HG03095 (cell line): ENCODE measurements at regions not wholly inside any gene's neighbourhood (a gene's known extent, or its start where the extent isn't known, plus 50 kb on each side); places are given as distances from the start of the nearest gene placed in this dataset.

ENCODE experiments used
- ATAC-seq: cut with Tn5 transposase; IDR thresholded peaks from one replicate; pipeline ENCODE4 v1.9.1; 2021; ENCODE audit warnings: moderate library complexity; ENCODE audit not compliant: unreplicated experiment

DNA sequence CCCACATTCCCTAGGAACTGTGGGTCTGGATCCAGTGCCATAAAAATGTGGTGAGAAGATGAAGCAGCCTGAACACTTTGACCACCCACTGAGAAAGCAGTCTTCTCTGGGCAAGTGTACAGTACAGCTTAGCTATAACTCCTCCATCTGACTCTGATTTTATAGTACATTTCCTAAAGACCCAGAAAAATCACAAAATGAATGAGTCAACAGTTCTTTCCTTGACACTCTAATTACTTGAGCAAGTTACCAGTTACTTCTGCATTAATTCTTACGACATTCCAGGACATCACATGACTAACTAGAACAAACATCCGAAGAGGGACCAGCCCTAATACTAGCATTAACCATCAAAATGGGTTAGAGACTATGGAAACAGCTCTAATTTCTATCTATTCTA, 148.1 kb upstream of the PEX5L start:
- ATAC-seq, result no peak

DNA sequence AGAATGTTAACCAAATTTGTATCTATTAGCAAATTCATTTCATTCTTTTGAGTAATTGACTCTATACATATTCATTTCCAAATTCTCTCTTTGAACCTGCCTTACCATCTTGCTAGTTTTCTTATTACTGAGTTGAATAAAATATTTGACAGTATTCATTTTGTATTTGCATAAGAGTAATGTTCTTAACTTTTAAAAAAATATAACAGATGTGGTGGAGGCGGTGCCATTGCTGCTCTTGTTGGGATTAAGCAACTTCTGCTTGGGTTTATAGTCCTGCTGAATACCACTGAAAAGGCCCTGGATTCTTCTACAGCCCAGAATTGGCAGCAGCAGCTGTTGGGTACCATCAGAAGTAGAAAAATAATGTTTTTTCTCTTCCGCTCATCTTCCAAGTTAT, 148.9 kb upstream of the PEX5L start:
- ATAC-seq, result no peak

DNA sequence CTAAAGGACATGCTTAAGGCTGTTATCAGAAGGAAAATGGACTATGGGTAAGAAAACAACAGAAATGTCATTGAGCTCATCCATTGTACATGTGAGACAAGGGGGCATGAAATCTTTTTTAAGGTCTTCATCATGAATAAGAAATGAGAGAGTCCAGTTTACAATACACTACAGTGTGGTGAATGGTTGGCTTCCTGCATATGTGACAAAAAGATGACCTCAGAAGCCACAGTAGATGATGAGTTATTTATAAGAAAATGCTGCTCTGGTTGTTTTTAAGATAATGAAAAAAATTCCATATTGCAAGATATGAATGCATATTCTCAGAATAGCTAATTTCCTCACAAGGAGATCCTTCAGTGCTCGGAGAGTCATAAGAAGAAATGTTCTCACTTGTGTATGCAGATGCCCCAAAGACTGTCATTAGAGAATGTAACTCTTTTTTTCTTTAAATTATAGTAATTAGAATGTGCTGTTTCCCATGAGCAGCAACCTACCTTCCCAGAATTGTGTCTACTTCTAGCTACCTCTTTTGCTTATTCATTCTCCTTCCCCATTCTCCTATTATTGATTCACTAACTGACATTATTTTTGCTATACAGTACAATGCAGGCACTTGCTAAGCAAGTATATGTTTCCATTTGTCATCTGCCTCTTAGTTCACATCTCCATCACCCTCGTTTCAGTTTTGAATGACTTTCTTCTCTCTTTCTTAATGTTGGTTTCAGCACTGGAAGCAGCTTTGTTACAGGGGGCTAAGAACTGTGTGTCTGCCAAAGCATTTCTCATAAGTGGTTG, 152.0 kb upstream of the PEX5L start:
- ATAC-seq, result no peak

DNA sequence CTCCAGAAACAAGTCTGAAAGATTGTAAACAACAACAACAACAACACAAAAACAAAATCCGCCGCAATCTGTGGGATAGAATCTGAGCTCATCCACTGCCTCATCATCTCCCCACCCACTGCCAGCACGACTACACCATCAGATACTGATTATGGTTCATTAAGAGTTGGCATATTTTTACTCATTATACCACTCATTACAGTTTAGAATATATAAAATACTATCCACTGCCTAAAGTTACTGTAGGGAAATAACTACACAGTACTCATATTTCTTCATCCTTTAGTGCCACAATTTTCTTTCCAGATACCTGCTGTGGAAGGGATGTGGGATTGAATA, 152.5 kb upstream of the PEX5L start:
- ATAC-seq, result no peak

DNA sequence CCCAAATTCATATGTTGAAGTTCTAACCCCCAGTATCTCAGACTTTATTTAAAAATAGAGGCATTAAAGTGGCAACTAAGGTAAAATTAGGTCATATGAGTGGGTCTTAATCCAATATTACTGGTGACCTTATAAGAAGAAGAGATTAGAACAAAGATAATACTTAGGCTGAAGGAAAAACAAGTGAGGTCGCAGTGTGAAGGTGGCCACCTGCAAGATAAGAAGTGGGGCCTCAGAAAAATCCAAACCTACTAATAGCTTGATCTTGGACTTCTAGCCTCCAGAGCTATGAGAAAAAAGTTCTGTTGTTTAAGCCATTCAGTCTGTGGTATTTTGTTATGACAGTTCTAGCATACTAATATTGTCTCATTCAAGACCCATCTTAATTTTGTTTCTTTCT, 159.9 kb upstream of the PEX5L start:
- no peak for ATAC-seq

DNA sequence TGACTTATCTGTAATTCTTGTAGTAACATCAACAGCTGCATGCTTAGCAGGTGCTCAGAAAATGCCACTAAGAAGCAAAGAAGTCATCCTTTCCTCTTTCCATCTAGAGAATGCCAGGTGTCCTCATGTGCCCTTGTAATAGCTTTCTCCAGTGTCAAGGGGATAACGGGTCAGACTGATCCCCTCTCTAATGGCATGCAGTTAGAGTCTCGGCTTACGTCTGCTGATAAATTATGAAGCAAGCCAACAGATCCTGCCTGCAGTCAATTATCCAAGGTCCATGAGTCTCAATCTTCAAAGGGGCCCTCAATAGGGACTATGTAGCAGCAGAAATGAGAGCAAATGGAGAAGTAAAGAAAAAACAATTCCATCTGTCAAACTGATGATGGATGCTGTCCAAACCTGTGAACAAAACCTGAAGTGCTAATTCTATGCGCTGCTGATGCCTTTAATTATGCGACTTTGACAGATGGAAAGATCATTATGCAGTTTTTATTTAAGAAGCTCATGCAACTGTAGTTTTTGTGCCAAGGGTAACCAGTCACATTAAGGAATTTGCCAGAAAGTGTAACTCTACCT, 162.8 kb upstream of the PEX5L start:
- no peak for ATAC-seq

DNA sequence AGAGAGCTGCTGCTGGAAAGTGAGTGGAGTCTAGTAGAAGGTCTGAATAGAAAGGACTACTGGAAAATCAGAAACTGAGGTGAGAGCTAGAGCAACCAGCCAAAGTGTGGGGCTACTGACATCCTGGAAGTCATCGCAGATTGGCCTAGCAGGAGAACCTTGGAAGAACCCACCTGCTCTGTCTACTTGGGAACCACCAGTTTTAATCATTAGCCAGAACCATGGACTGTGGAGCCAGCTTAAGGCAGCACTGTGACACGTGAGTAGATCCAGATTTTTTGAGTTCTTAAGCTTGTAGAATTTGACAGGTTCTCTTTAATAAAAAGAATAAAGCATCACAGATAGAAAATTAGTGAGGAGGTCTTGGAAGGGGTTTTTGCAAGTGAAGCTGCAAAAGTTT, 179.1 kb upstream of the PEX5L start:
- ATAC-seq, result no peak

DNA sequence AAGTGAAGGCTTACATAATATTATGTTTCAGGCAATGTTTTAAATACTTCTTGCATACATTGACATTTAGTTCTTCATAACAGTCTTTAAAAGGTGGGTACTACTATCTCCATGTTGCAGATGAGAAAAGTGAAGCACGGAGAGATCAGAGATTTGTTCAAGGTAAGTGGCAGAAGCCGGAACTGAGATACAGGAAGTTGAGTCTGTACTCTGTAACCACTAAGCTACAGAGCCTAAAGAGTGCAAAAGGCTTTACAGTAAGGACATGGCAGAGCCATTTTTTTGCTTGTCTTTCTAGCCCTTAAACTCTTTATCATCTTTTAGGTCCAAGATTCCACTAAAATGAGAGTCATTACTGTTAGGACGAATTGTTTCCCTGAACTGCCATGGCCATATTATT, 186.5 kb upstream of the PEX5L start:
- ATAC-seq, result no peak

DNA sequence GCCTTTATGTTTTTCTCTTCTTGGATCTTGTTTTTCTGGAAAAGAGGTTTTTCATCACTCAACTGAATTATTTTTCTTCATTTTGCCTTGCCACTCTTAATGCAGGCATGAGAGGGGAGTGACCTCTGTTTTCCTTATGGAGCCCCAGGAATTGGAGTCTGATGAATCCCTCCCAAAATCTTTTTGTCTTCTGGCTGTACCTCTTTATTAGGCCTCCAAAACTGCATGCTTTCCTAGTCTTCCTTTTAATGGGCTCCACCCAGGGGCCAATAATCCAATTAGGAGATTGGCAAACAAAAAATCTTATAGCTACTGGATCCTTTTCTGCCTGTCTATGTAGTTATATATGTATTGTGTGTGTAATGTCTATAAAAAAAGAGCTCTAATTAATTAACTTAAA, 192.4 kb upstream of the PEX5L start:
- no peak for ATAC-seq

DNA sequence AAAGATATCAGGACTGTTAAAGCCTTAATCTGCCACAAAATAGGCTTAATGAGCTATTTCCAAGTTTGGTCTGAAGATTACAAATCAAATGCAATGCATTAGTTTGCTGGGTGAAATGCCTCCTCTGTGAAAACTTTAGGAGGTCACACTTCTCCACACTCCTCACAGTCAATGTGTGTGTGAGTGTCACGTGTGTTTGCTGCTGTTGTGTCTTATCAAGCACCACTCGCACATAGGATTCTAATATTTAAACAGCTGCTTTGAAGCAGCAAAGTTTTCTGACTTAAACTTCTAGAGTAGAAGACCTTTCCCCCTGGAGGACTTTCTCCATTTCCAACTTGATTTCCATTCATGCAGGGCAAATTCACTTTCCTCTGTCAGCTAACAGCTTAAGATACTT, 203.2 kb upstream of the PEX5L start:
- ATAC-seq, result no peak

DNA sequence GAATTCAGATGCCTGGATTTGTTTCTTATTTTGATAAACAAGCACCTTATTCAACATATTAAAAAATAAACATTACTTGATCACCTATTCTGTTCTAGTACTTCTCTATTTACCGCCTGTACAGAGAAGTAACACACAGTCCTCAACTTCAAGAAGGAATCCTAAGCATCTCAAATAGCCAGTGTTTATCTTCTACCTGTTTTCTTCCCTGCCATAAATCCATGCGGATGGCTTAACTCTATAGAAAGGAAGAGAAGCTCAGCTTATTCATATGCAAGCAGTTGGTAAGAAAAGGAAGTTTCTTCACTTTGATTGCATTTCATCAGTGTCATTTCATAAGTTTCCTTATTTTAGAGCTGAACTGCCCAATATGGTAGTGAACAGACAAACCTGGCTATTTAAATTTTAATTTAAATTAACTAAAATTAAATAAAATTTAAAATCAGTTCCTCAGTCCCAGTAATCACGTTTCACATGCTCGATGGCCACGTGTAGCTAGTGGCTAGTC, 210.0 kb upstream of the PEX5L start:
- ATAC-seq, result no peak

DNA sequence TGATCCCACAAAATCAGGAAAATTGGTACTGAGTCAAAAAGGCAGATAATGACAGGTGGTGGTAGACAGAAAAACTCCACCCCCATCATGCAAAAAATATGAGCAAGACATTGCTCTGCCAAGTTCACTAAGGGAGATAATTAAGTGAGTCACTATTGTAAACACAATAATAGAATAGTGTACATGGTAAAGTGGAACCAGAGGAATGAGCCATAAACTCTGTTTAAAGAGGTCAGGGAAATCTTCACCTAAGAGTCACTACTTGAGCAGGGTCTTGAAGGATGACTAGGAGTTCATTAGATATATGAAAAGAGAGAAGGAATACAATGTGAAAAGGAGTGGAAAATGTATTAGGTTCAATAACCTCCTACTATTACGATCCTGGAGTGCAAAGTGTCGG, 213.4 kb upstream of the PEX5L start:
- ATAC-seq, result no peak

DNA sequence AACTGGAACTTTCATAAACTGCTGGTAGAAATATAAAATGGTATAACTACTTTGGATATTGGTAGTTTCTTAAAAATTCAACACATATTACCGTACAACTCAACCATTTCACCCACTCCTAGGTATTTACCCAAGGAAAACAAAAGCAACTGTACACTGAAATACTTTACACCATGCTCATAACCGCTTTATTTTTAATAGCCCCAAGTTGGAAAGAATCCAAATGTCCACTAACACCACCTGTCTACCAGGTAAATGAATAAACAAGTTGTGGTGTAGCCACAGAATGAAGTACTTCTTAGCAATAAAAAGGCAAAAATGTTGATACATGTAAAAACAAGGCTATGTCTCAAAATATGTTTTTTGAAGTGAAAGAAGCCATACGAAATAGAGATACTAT, 215.9 kb upstream of the PEX5L start:
- no peak for ATAC-seq

DNA sequence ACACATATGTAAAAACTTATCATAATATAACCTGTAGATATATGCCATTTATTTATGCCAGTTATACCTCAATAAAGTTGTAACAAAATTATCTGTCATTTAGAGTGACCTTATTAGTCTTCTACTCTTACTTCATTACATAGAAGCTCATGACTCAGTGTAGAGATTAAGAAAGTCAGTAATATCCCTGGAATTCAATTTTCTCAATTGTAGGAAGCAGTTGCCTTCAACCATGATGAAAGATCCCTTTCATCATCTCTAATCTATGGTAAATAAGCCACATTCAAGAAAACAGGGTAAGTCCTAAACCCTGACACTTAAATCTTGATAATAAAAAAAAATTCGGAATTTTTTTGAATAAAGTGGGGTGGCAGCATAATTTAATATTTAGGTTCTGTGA, 216.5 kb upstream of the PEX5L start:
- no peak for ATAC-seq

DNA sequence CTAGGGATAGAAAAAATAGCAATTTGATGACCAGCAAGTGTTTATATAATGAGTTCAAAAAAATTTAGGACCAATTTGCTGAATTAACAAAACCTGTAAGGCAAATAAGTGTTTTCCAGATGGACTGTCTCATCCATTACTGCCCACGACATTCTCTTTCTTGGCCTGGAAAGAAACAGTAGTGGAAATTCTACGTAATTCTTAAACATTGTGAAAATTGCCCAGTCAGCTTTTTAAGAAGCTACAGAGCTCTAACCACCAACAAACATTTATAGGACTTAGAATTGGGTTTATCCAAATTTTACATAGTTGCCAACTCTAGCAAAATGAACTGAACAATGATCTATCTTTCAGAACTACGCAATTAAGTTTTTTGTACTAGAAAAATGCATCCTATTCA, 227.7 kb upstream of the PEX5L start:
- ATAC-seq, result no peak

DNA sequence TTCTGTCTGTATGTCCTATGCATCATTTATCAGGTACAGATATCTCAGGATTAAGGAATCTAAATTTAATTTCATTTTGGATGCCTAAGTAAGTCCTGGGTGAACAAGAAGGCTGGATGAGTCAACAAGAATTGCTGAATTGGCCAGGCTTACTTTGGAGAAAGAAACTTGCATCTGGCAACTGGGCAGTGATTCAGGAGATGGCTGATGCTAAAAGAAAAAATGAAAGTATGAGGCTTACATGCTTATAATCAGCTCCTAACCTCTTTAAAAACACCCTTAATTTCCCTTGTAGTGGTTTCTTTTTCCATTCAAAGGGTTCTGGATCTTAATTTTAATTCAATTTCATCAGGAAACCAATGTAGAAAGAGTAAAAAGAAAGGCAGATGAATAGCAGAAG, 228.8 kb upstream of the PEX5L start:
- no peak for ATAC-seq

DNA sequence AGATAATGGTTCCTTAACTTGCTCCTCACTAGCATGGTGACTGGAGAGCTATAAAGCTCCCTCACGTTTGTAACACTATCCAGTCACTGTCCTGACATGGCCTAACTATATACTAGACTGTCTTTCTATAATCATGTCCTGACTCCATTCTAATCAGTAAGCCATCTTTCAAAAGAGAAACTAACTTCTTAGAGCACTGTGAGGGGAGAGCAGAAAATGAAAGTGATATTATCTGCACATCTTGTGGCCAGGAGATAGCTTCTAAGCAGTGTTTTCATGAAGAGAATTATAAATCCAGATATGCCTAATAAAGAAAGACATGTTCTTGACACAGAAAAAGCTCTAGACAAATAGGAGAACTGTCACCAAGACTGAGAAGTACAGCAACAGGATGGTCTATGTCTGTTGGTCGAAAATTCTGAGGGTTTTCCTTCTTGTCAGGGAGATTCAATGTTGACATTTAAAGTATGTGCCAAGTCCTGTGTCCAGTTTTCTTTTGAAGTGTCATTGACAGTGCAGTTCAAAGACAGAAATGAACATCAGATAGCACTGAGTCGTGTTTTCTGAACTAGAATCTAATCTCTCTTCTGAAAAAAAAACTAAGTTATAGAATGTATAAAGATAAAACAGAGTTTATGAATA, 230.6 kb upstream of the PEX5L start:
- peak; percentile 100 for ATAC-seq

DNA sequence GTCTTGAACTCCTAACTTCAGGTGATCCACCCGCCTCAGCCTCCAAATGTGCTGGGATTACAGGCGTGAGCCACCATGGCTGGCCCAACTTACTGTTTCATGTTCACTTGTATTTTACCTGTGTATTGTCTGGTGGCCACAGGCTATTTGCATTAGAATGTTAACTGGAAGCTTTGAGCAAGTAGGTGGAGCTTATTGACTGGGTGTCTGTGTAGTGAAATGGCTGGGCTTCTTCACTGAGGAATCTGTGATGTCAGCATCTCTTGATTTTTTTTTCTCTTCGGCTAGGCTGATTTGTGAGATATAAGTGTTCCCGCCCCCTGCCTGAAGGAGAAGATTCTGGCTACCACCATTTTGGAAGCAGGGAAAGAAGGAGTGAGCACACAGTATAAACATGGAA, 237.8 kb upstream of the PEX5L start:
- no peak for ATAC-seq

DNA sequence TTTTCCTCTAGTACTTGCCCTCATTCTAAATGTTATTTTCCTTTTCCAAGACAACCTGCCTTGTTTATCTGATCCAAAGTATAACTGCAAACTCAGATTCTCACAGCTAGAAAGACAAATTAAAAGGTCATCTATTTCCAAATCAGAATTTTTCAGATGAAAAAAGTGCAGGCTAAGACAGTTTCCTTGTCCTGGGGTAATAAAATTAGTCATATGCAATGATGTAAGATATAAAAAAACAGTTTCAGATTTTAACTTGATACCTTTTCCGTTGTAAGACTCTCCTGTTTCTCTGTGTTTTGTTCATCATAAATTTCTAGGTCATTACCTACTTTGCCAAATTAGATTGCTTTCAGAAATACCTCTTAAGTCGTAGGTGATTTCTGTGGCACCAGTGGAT, 238.4 kb upstream of the PEX5L start:
- ATAC-seq, result no peak

DNA sequence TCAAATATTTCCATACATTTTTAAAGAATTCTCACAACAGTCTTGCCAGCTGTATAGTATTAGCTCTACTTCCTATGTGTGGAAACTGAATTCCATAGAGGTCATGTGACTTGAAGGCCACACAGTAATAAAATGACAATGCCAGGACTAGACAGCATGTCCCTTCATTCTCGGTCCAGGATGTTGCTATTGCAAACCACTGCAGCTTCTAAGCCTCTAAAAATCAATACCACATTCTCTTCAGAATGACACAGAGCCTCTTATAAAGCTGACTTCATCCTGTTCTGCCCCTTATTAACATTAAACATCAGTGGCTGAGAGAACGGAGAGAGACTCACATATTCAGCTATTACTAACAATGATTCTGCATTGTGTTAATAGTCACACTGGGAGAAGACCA, 240.3 kb upstream of the PEX5L start:
- ATAC-seq, result no peak

DNA sequence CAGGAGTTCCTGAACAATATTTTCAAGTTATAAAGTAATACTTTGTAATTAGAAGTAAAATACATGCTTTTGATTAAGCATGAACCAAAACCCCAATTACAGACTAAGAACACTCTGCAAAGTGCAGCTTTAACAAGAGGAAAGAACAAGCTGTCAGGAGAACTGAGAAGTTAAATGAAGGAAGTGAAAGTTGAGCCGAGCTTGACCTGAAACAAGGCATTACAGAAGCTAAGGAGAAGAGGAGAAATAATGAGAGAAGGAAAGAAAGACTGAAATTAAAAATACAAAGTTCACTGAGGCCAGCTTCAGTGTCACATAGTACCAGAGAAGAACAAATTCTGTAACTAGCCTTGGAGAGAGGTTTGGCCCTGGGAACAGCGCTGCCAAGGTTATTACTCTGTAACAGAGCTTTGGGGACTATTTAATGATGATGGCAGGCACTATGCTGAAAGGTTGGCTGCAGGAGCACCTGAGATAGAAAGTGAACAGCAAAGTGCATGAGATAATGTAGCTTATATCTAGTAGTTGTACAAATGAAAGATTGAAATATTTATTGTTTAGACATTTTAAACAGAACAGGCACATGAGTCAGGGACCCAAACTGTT, 241.9 kb upstream of the PEX5L start:
- ATAC-seq, result peak; percentile 99

DNA sequence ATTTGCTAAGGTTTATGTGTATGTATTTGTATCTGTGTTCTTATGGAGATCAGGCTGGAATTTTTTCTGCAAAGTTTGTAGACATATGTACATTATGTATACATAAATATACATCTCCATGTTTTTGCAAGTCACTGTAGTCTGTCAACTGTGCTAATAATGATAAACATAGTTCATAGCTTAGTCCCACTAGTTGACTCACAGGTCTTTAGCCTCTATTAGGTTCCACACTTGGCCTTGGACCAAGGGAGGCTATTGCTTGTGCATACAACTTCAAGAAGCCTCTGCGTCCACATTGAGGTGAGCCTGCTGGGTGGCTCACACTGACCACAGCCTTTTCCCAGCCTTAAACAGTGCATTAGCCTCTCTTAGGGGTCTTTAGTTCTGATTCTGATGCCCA, 243.8 kb upstream of the PEX5L start:
- ATAC-seq, result no peak
